ENCODE measurements at regions not wholly inside any gene's neighbourhood (a gene's known extent, or its start where the extent isn't known, plus 50 kb on each side); places are given as distances from the start of the nearest gene placed in this dataset.

DNA sequence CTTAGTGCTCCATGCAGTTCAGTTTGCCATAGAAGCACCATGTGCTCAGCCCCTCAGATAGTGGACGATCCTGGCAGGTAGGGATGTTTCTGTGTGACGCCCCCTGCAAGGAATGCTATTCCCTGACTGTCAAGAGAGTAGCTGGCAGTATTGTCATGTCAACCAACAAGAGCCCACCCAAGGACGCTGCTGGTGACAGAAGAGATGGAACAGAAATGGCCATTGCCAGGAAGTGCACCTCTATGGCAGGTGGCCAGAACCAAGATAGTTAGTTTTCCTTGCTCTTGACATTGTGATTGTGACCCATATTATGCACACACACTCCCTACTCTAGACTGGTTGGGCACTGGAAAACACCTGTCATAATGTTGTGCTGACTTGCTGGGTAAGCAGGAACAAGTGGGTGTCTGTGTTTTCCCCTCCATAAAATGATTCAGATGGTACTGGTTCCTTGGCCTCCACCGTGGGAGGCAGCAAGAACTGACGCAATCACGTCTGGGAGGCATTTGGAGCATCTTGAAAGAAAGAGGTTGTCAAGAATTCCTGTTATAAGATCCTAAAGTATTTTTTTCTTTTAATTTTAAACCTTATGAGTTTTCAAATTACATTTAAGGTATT lies 507.9 kb downstream of the MID1IP1 start:
- TF ChIP-seq SIN3A (IDR thresholded peaks at IDR 0.05; ENCODE audit: borderline replicate concordance, low read depth, low read length) (no peak), POLR2AphosphoS5 (IDR thresholded peaks at IDR 0.05; ENCODE audit: low read depth, low read length) (no peak), TCF12 (IDR thresholded peaks at IDR 0.05) (no peak)
- TF ChIP-seq, protein P1, sequence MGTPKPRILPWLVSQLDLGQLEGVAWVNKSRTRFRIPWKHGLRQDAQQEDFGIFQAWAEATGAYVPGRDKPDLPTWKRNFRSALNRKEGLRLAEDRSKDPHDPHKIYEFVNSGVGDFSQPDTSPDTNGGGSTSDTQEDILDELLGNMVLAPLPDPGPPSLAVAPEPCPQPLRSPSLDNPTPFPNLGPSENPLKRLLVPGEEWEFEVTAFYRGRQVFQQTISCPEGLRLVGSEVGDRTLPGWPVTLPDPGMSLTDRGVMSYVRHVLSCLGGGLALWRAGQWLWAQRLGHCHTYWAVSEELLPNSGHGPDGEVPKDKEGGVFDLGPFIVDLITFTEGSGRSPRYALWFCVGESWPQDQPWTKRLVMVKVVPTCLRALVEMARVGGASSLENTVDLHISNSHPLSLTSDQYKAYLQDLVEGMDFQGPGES (IDR thresholded peaks at IDR 0.05; ENCODE audit: low read depth, low read length) = no peak
- TF ChIP-seq, protein P2, sequence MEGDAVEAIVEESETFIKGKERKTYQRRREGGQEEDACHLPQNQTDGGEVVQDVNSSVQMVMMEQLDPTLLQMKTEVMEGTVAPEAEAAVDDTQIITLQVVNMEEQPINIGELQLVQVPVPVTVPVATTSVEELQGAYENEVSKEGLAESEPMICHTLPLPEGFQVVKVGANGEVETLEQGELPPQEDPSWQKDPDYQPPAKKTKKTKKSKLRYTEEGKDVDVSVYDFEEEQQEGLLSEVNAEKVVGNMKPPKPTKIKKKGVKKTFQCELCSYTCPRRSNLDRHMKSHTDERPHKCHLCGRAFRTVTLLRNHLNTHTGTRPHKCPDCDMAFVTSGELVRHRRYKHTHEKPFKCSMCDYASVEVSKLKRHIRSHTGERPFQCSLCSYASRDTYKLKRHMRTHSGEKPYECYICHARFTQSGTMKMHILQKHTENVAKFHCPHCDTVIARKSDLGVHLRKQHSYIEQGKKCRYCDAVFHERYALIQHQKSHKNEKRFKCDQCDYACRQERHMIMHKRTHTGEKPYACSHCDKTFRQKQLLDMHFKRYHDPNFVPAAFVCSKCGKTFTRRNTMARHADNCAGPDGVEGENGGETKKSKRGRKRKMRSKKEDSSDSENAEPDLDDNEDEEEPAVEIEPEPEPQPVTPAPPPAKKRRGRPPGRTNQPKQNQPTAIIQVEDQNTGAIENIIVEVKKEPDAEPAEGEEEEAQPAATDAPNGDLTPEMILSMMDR (IDR thresholded peaks at IDR 0.05) = no peak
- ChIA-PET CTCF (no interaction called here), POLR2A (no interaction called here)
- Histone ChIP-seq H3K4me3 (ENCODE audit: low read depth in 2 of 2, low read length in 1 of 2) (no peak overlapping the region), H3K4me1 (ENCODE audit: control insufficient read depth in 1 of 2, insufficient read depth in 2 of 2, low read depth in 1 of 2, low read length in 1 of 2) (peaks cover 0 to 7% of the 10 kb centered on the region in 2 experiments; a peak in 1 of 4 replicates), H3K36me3 (replicated peaks in 1 of 2; ENCODE audit: control insufficient read depth in 1 of 2, insufficient read depth in 2 of 2, low read length in 1 of 2) (no peaks in the 10 kb centered on the region), H2AFZ (ENCODE audit: low read depth) (no peak overlapping the region), H4K20me1 (ENCODE audit: insufficient read depth) (no peaks in the 10 kb centered on the region), H3K27ac (ENCODE audit: low read depth in 2 of 2, low read length in 1 of 2) (no peak overlapping the region; a peak in 1 of 4 replicates), H3K9me2 (no peaks in the 10 kb centered on the region), H3K9ac (no peak overlapping the region), H3K4me2 (peak overlapping the region; percentile 55), H3F3A (replicated peaks; ENCODE audit: insufficient read depth) (no peaks in the 10 kb centered on the region), H3K79me2 (ENCODE audit: insufficient read depth) (no peaks in the 10 kb centered on the region), H3K9me3 (no peaks in the 10 kb centered on the region), H3K27me3 (ENCODE audit: insufficient read depth) (peaks cover 4% of the 10 kb centered on the region; the same call in 1 of the 2 replicates)
- DNase-seq = no peak
- WGBS (ENCODE audit: low lambda C conversion rate) = 26% methylated on average over 6 of the region's 6 CpGs

DNA sequence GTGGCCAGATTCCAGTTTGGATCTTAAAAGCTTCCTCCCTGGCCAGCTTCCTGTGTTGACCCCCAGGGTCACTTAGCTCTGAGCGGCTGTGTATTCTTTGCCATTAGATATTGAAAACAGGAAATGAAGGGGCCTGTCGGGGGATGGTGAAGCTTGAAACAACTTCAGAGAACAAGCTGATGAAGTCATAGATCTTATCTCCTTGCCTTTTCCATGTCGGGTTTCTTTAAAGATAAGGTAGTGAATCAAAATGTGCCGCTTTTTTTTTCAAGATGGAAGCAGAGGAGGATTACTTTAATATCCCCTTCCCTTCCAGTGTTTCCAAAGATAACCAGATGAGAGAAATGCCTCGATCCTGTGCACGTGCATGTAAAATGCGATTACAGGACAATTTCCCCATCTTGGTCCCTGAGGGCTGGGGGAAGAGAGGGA lies 508.5 kb downstream of the MID1IP1 start:
- H2AFZ ChIP-seq (ENCODE audit: low read depth) = peak overlapping the region; percentile 51; the same call in 1 of the 2 replicates
- no peaks in the 10 kb centered on the region for H4K20me1 ChIP-seq (ENCODE audit: insufficient read depth)
- no peaks in the 10 kb centered on the region for H3K79me2 ChIP-seq (ENCODE audit: insufficient read depth)
- CTCF ChIA-PET = no interaction called here
- H3F3A ChIP-seq (replicated peaks; ENCODE audit: insufficient read depth) = no peaks in the 10 kb centered on the region
- no peaks in the 10 kb centered on the region for H3K9me2 ChIP-seq
- POLR2A ChIA-PET = no interaction called here
- H3K4me2 ChIP-seq = peak overlapping the region; percentile 55
- no peaks in the 10 kb centered on the region for H3K9me3 ChIP-seq
- 8% methylated on average over 7 of the region's 7 CpGs for WGBS (ENCODE audit: low lambda C conversion rate)
- no peaks in the 10 kb centered on the region for H3K36me3 ChIP-seq (replicated peaks in 1 of 2; ENCODE audit: control insufficient read depth in 1 of 2, insufficient read depth in 2 of 2, low read length in 1 of 2)
- no peak overlapping the region for H3K4me3 ChIP-seq (ENCODE audit: low read depth in 2 of 2, low read length in 1 of 2)
- peaks cover 5% of the 10 kb centered on the region; the same call in 1 of the 2 replicates for H3K27me3 ChIP-seq (ENCODE audit: insufficient read depth)
- peaks cover 0 to 7% of the 10 kb centered on the region in 2 experiments; a peak in 1 of 4 replicates for H3K4me1 ChIP-seq (ENCODE audit: control insufficient read depth in 1 of 2, insufficient read depth in 2 of 2, low read depth in 1 of 2, low read length in 1 of 2)
- peak; percentile 14 for DNase-seq
- H3K9ac ChIP-seq = no peak overlapping the region
- TF ChIP-seq JUND (IDR thresholded peaks at IDR 0.05) = peak; percentile 19; the same call in 1 of the 2 replicates
- no peak for TF ChIP-seq NRF1 (IDR thresholded peaks at IDR 0.05; ENCODE audit: low read depth, low read length)
- no peak overlapping the region; a peak in 1 of 4 replicates for H3K27ac ChIP-seq (ENCODE audit: low read depth in 2 of 2, low read length in 1 of 2)

DNA sequence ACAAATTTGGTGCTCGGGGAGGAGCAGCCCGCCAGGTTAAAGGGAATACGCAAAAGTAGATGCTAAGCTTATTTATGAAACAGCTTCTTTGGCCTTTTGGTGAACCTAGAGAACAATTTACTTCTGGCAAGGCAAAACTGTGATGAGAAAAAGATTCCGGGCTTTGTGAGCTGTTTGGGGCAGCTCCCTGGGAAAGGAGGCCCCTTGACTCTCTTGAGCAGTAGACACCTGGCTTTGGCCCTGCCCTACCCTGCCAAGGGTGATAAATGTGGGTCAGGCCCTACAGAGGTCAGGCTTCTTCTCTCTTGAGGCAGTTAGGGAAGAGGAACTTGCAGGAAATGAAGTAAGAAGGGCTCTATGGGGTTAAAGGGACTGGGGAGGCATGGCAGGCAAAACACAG lies 509.6 kb downstream of the MID1IP1 start:
- Histone ChIP-seq H3K4me3 (ENCODE audit: low read depth in 2 of 2, low read length in 1 of 2) (no peak overlapping the region), H3K36me3 (replicated peaks in 1 of 2; ENCODE audit: control insufficient read depth in 1 of 2, insufficient read depth in 2 of 2, low read length in 1 of 2) (no peaks in the 10 kb centered on the region), H3K4me1 (ENCODE audit: control insufficient read depth in 1 of 2, insufficient read depth in 2 of 2, low read depth in 1 of 2, low read length in 1 of 2) (peaks cover 0 to 7% of the 10 kb centered on the region in 2 experiments; a peak in 1 of 4 replicates), H3F3A (replicated peaks; ENCODE audit: insufficient read depth) (no peaks in the 10 kb centered on the region), H3K4me2 (no peak overlapping the region), H3K27ac (ENCODE audit: low read depth in 2 of 2, low read length in 1 of 2) (no peak overlapping the region), H3K79me2 (ENCODE audit: insufficient read depth) (no peaks in the 10 kb centered on the region), H2AFZ (ENCODE audit: low read depth) (no peak overlapping the region), H3K9me2 (no peaks in the 10 kb centered on the region), H3K27me3 (ENCODE audit: insufficient read depth) (peaks cover 5% of the 10 kb centered on the region; the same call in 1 of the 2 replicates), H3K9ac (no peak overlapping the region), H4K20me1 (ENCODE audit: insufficient read depth) (no peaks in the 10 kb centered on the region), H3K9me3 (no peaks in the 10 kb centered on the region)
- no peak for TF ChIP-seq MXI1 (IDR thresholded peaks at IDR 0.05; ENCODE audit: low read depth, low read length)
- TF ChIP-seq, protein P1 (IDR thresholded peaks at IDR 0.05; ENCODE audit: low read depth, low read length) = no peak
- TF ChIP-seq EZH2phosphoT487 (IDR thresholded peaks at IDR 0.05; ENCODE audit: borderline replicate concordance, low read depth) = no peak
- TF ChIP-seq MEF2A (IDR thresholded peaks at IDR 0.05; ENCODE audit: borderline replicate concordance, low read depth) = no peak
- no peak for TF ChIP-seq CHD2 (IDR thresholded peaks at IDR 0.05; ENCODE audit: low read length, partially characterized antibody)
- no peak for DNase-seq
- POLR2A ChIA-PET = no interaction called here
- 46% methylated on average over 4 of the region's 4 CpGs for WGBS (ENCODE audit: low lambda C conversion rate)
- CTCF ChIA-PET = interaction anchor here (1.5 kb wide), 1 partner anchor 49 kb away, joined by 3 read pairs; no protein-coding TSS in a partner anchor
